ENCODE measurements at regions not wholly inside any gene's neighbourhood (a gene's known extent, or its start where the extent isn't known, plus 50 kb on each side); places are given as distances from the start of the nearest gene placed in this dataset.

GRCh38 chr15:47511261-47511660, 206.0 kb upstream of the SEMA6D start:
- Histone ChIP-seq H3K79me1 (ENCODE audit: low read depth, low read length) (no peaks in the 10 kb centered on the region), H3K56ac (replicated peaks; ENCODE audit: insufficient read length, low read depth, low read length) (no peak overlapping the region), H3K4me2 (ENCODE audit: insufficient read depth in 1 of 2, low read depth in 2 of 2, low read length in 2 of 2) (no peak overlapping the region), H3K27ac (ENCODE audit: low read depth, low read length) (no peak overlapping the region), H2BK120ac (replicated peaks; ENCODE audit: low read depth, low read length) (no peak overlapping the region), H3K18ac (ENCODE audit: extremely low read depth, low read length) (no peak overlapping the region), H2AK5ac (ENCODE audit: low read depth, low read length) (no peak overlapping the region), H2BK12ac (ENCODE audit: low read depth, low read length) (no peak overlapping the region), H3K4ac (replicated peaks; ENCODE audit: insufficient read length, low read depth, low read length) (no peak overlapping the region), H2BK15ac (ENCODE audit: low read length) (no peak overlapping the region), H4K8ac (ENCODE audit: extremely low read depth, insufficient read depth, low read length) (no peak overlapping the region), H4K5ac (ENCODE audit: insufficient read length, low read depth, low read length) (no peak overlapping the region), H4K91ac (replicated peaks; ENCODE audit: insufficient read length, low read length) (no peak overlapping the region), H3K23ac (ENCODE audit: insufficient read length) (no peak overlapping the region), H2BK20ac (ENCODE audit: low read length) (no peak overlapping the region), H3K23me2 (ENCODE audit: low read depth, low read length) (no peaks in the 10 kb centered on the region), H3K36me3 (ENCODE audit: control insufficient read depth in 2 of 4, insufficient read depth in 4 of 4, low read length in 3 of 4) (no peaks in the 10 kb centered on the region), H4K20me1 (replicated peaks in 1 of 2; ENCODE audit: control insufficient read depth in 1 of 2, insufficient read depth in 2 of 2, low read length in 2 of 2) (no peaks in the 10 kb centered on the region), H3K4me3 (ENCODE audit: extremely low read depth in 1 of 4, insufficient read depth in 2 of 4, low read depth in 3 of 4, low read length in 4 of 4) (no peak overlapping the region), H3K14ac (ENCODE audit: insufficient read length) (no peak overlapping the region), H3K4me1 (replicated peaks in 1 of 4; ENCODE audit: control insufficient read depth in 3 of 4, insufficient read depth in 4 of 4, low read length in 3 of 4) (no peaks in the 10 kb centered on the region), H2BK5ac (ENCODE audit: low read depth, low read length) (no peak overlapping the region), H3K79me2 (ENCODE audit: control insufficient read depth in 1 of 2, insufficient read depth in 2 of 2, low read length in 2 of 2) (no peaks in the 10 kb centered on the region), H3K9me3 (ENCODE audit: insufficient read depth in 2 of 2, low read depth in 1 of 2, low read length in 1 of 2) (peaks cover 0 to 3% of the 10 kb centered on the region in 2 experiments; a peak in 1 of 4 replicates), H3K27me3 (replicated peaks in 1 of 4; ENCODE audit: control insufficient read depth in 3 of 4, extremely low read depth in 1 of 4, insufficient read depth in 3 of 4, low read length in 3 of 4) (no peaks in the 10 kb centered on the region), H3K9ac (replicated peaks in 1 of 4; ENCODE audit: extremely low read depth in 1 of 4, low read depth in 3 of 4, low read length in 3 of 4) (no peak overlapping the region), H2AFZ (ENCODE audit: low read length) (no peak overlapping the region)
- ChIA-PET CTCF (ENCODE audit: partially characterized antibody) (interaction anchor here (1.3 to 2.2 kb wide), 2 partner anchors 40 to 99 kb away, joined by 3 to 7 read pairs; no protein-coding TSS in a partner anchor), POLR2A (ENCODE audit: partially characterized antibody) (no interaction called here)
- FAIRE-seq (no peak), DNase-seq (ENCODE audit: low read depth in 1 of 2, low spot score in 2 of 2) (no peak)
- WGBS, 2 experiments (ENCODE audit: extremely low coverage in 1 of 2, insufficient coverage in 1 of 2, insufficient read length in 1 of 2, insufficient replicate concordance in 2 of 2, low coverage in 1 of 2, low lambda C conversion rate in 2 of 2, missing lambda C conversion rate in 1 of 2) = 76% methylated on average over 1 of the region's 1 CpG; no CpG with 5 or more reads in 1 of the 2 experiments
- TF ChIP-seq SIRT6 (IDR thresholded peaks at IDR 0.05; ENCODE audit: low read length) (no peak), SP2 (IDR thresholded peaks at IDR 0.05; ENCODE audit: low read length) (no peak), CHD1 (IDR thresholded peaks at IDR 0.05; ENCODE audit: low read depth, low read length) (no peak)

Measured in H1 (cell line).